K562 (cell line): ENCODE measurements at regions not wholly inside any gene's neighbourhood (a gene's known extent, or its start where the extent isn't known, plus 50 kb on each side); places are given as distances from the start of the nearest gene placed in this dataset.

Experiments used
- ATAC-seq: fragments of 200-7000 bp; cut with Tn5 transposase; 3 replicates; pipeline ENCODE4 v1.9.1; 2020; ENCODE audit warnings: moderate library complexity
- BruUV-seq: library from RNA; stranded (reverse); fragments of 400-500 nt; replicated peaks from 2 replicates; lab custom pipeline; 2021; lab: Mats Ljungman, UMichigan
- CTCF ChIA-PET: fragments of 300-600 bp; formaldehyde crosslinking; extraction: SDS; loops from one replicate; lab custom pipeline; 2021; ENCODE audit warnings: low intra/inter-chr PET ratio; lab: Yijun Ruan, JAX
- POLR2A ChIA-PET: fragments of 300-600, 350-650 bp; sonication (Branson Sonifier 250); formaldehyde crosslinking; extraction: SDS; loops from one replicate; lab custom pipeline; 2021; ENCODE audit warnings: antibody characterized with exemption, inconsistent platforms; lab: Yijun Ruan, JAX
- DNase-seq, 4 experiments: peaks; one replicate each; pipeline versions ENCODE4 v3.0.0 to v3.0.0-alpha.2; 2011 to 2018; ENCODE audit warnings: low spot score in 3 of 4, mixed read lengths in 3 of 4; ENCODE audit errors: extremely low read depth in 1 of 4
- FAIRE-seq: peaks from 2 replicates; lab custom pipeline; 2011; peaks lifted over from hg19 to GRCh38; lab: Jason Lieb, UNC
- H2AFZ ChIP-seq: 2 replicates; pipeline ENCODE4 v1.6.0; 2011; ENCODE audit warnings: low read depth, low read length, control low read depth, inconsistent platforms
- H3K27ac ChIP-seq: fragments of 200-600 bp; 3 replicates; pipeline ENCODE4 v1.8.0; 2011; ENCODE audit warnings: low read depth, mild to moderate bottlenecking, control low read depth, inconsistent platforms, low read length, moderate library complexity, mixed read lengths; ENCODE audit errors: extremely low read depth
- H3K27me3 ChIP-seq, 2 experiments: fragments of 300-600 bp in 1 of 2; 2 replicates in 1 of 2; 3 replicates in 1 of 2; pipeline versions ENCODE4 v1.6.0 to v1.8.0; 2011; ENCODE audit warnings: inconsistent platforms in 2 of 2, low read length in 2 of 2, mild to moderate bottlenecking in 1 of 2, mixed read lengths in 1 of 2, moderate library complexity in 1 of 2; ENCODE audit not compliant: control insufficient read depth in 2 of 2, insufficient read depth in 2 of 2
- H3K36me3 ChIP-seq: fragments of 300-600 bp; 3 replicates; pipeline ENCODE4 v1.8.0; 2011; ENCODE audit warnings: mild to moderate bottlenecking, low read length, inconsistent platforms; ENCODE audit not compliant: control insufficient read depth, insufficient read depth
- H3K4me1 ChIP-seq, 2 experiments: fragments of 200-600 bp in 1 of 2; replicated peaks in 1 of 2; 2 replicates in 1 of 2; 3 replicates in 1 of 2; pipeline versions ENCODE4 v1.5.1 to v1.8.0; 2011; ENCODE audit warnings: inconsistent platforms in 2 of 2, low read length in 2 of 2, mild to moderate bottlenecking in 1 of 2, mixed read lengths in 1 of 2, moderate library complexity in 1 of 2; ENCODE audit not compliant: control insufficient read depth in 2 of 2, insufficient read depth in 2 of 2
- H3K4me2 ChIP-seq: 2 replicates; pipeline ENCODE4 v1.6.1; 2011; ENCODE audit warnings: low read length, control low read depth, inconsistent platforms, mixed read lengths; ENCODE audit not compliant: insufficient read depth
- H3K4me3 ChIP-seq: fragments of 200-600 bp; sonication (generic), shearing (Covaris generic); 2 replicates; pipeline ENCODE4 v1.5.1; 2016; ENCODE audit warnings: control low read depth, inconsistent platforms
- H3K79me2 ChIP-seq: fragments of 200-600 bp; 3 replicates; pipeline ENCODE4 v1.8.0; 2011; ENCODE audit warnings: low read length, inconsistent platforms; ENCODE audit not compliant: control insufficient read depth, insufficient read depth
- H3K9ac ChIP-seq, 2 experiments: 2 replicates each; pipeline versions ENCODE4 v1.6.0 to v1.6.1; 2011; ENCODE audit warnings: low read depth in 2 of 2, low read length in 2 of 2, control low read depth in 1 of 2, inconsistent platforms in 1 of 2, mild to moderate bottlenecking in 1 of 2, mixed read lengths in 1 of 2; ENCODE audit not compliant: insufficient read depth in 1 of 2
- H3K9me1 ChIP-seq: one replicate; pipeline ENCODE4 v1.6.0; 2011; ENCODE audit warnings: inconsistent platforms, mild to moderate bottlenecking, low read length, moderate library complexity; ENCODE audit not compliant: control insufficient read depth, insufficient read depth
- H3K9me3 ChIP-seq: replicated peaks from 2 replicates; pipeline ENCODE4 v1.5.1; 2011; ENCODE audit warnings: low read depth, low read length, inconsistent platforms; ENCODE audit not compliant: control insufficient read depth, insufficient read depth
- H4K20me1 ChIP-seq: replicated peaks from 2 replicates; pipeline ENCODE4 v1.6.1; 2011; ENCODE audit warnings: low read length, inconsistent platforms, mixed read lengths; ENCODE audit not compliant: control insufficient read depth, insufficient read depth
- CBFA2T2 ChIP-seq: fragments of 450-650 bp; conservative IDR thresholded peaks from 2 replicates; pipeline ENCODE4 v1.6.1; 2017; ENCODE audit warnings: mild to moderate bottlenecking
- CEBPZ ChIP-seq: fragments of 150-350 bp; IDR thresholded peaks from 2 replicates; pipeline ENCODE4 v1.6.1; 2014; ENCODE audit warnings: low read depth, mild to moderate bottlenecking, low read length, borderline replicate concordance
- GATAD2B ChIP-seq: fragments of 450-650 bp; IDR thresholded peaks from 2 replicates; pipeline ENCODE4 v1.6.1; 2017; ENCODE audit warnings: mild to moderate bottlenecking, borderline replicate concordance
- HES1 ChIP-seq: fragments of 450-650 bp; IDR thresholded peaks from 2 replicates; pipeline ENCODE4 v1.6.1; 2016; ENCODE audit warnings: low read depth, mild to moderate bottlenecking, moderate library complexity
- HNRNPUL1 ChIP-seq: fragments of 200-400 bp; formaldehyde crosslinking; IDR thresholded peaks from 2 replicates; pipeline ENCODE4 v1.6.1; 2017; ENCODE audit warnings: low read length
- KDM1A ChIP-seq, 2 experiments: fragments of 450-650 bp; IDR thresholded peaks; 2 replicates each; pipeline ENCODE4 v1.6.1; 2016; ENCODE audit warnings: mild to moderate bottlenecking in 2 of 2
- MAFK ChIP-seq: IDR thresholded peaks from 2 replicates; pipeline ENCODE4 v1.6.1; 2011; ENCODE audit warnings: low read length, improper control_type of control experiment
- NRF1 ChIP-seq, 2 experiments: fragments of 450-650 bp; IDR thresholded peaks in 1 of 2; conservative IDR thresholded peaks in 1 of 2; 2 replicates each; pipeline ENCODE4 v1.6.1; 2014; ENCODE audit warnings: mild to moderate bottlenecking in 2 of 2
- SRSF7 ChIP-seq: fragments of 200-400 bp; formaldehyde crosslinking; optimal IDR thresholded peaks from 2 replicates; pipeline ENCODE3; 2017; ENCODE audit warnings: mild to moderate bottlenecking, low read depth, low read length
- WHSC1 ChIP-seq: IDR thresholded peaks from one replicate; pipeline ENCODE4 v1.6.1; 2012; ENCODE audit warnings: low read length, control low read depth, inconsistent platforms
- WGBS: fragments of 100-300 bp; shearing (Covaris generic); methylation state at CpG from one replicate; pipeline ENCODE4 v1.1.6; 2016; ENCODE audit warnings: low coverage, mixed read lengths; ENCODE audit not compliant: insufficient coverage; ENCODE audit errors: missing lambda C conversion rate; 5-methylcytosine and 5-hydroxymethylcytosine counted together
- in situ Hi-C: fragments of 300-500 bp; cut with MboI; formaldehyde crosslinking; loops from 4 replicates; pipeline ENCODE4 v1.15.0; 2018; ENCODE audit warnings: inconsistent platforms, mixed read lengths
- intact Hi-C: fragments of 100-400 bp; cut with micrococcal nuclease; formaldehyde crosslinking; loops from 2 replicates; pipeline ENCODE4 v1.14.2; 2022

GRCh38 chr13:55120631-55121030 lies 2020.1 kb upstream of the PRR20A start (continued):
- TF ChIP-seq CEBPZ (no peak), CBFA2T2 (no peak), GATAD2B (no peak), MAFK (no peak), KDM1A (IDR thresholded peaks at IDR 0.05) (no peak), HNRNPUL1 (no peak)

- Histone ChIP-seq H3K4me3 (no peak overlapping the region), H3K4me1 (no peaks in the 10 kb centered on the region), H3K9me3 (no peaks in the 10 kb centered on the region), H3K9ac (no peak overlapping the region), H2AFZ (no peak overlapping the region), H3K4me2 (no peak overlapping the region), H3K36me3 (no peaks in the 10 kb centered on the region), H3K79me2 (no peaks in the 10 kb centered on the region), H4K20me1 (no peaks in the 10 kb centered on the region), H3K27ac (no peak overlapping the region), H3K27me3 (no peaks in the 10 kb centered on the region), H3K9me1 (no peaks in the 10 kb centered on the region)
- no TSS peak for BruUV-seq
- ChIA-PET POLR2A (no interaction called here), CTCF (no interaction called here)
- TF ChIP-seq SRSF7 (no peak), WHSC1 (no peak), NRF1 (conservative IDR thresholded peaks at IDR 0.05 in 1 of 2, IDR thresholded peaks at IDR 0.05 in 1 of 2) (no peak), HES1 (no peak)
- in situ Hi-C loops = no loop called here
- no peak for FAIRE-seq
- intact Hi-C loops = no loop called here
- no peak for ATAC-seq
- 0% methylated on average over 1 of the region's 1 CpG for whole genome bisulfite sequencing
- no peak for DNase-seq
These were observed 1985.7 kb upstream of the PRR20A start for GRCh38 chr13:55155046-55155445.
